ENCODE measurements at regions not wholly inside any gene's neighbourhood (a gene's known extent, or its start where the extent isn't known, plus 50 kb on each side); places are given as distances from the start of the nearest gene placed in this dataset.
"Not testable (repeated sequence)": the region's sequence is repeated elsewhere in the genome, so short reads cannot be mapped to it uniquely, and the experiment has no call there.

GRCh38 chr22:47406896-47407295 lies 644.4 kb downstream of the TBC1D22A start:
- Histone ChIP-seq H3K4me3 (ENCODE audit: low read depth in 1 of 5, low read length in 5 of 5) (no peak overlapping the region), H3K27me3 (ENCODE audit: control insufficient read depth in 5 of 5, insufficient read depth in 4 of 5, low read length in 5 of 5) (peaks cover 5 to 28% (median 17%) of the 10 kb centered on the region in 5 donors), H3K36me3 (ENCODE audit: control insufficient read depth in 5 of 5, insufficient read depth in 5 of 5, low read length in 5 of 5) (no peaks in the 10 kb centered on the region), H3K4me1 (ENCODE audit: control insufficient read depth in 5 of 5, insufficient read depth in 5 of 5, low read length in 5 of 5) (no peaks in the 10 kb centered on the region), H3K27ac (ENCODE audit: low read depth, low read length) (no peak overlapping the region), H3K9me3 (ENCODE audit: control insufficient read depth in 5 of 5, low read length in 5 of 5) (no peaks in the 10 kb centered on the region), H3K9ac (ENCODE audit: low read length in 5 of 5) (no peak overlapping the region)

- no peaks in the 10 kb centered on the region for H3K36me3 ChIP-seq (ENCODE audit: control insufficient read depth in 5 of 5, insufficient read depth in 5 of 5, low read length in 5 of 5)
- H3K27ac ChIP-seq (ENCODE audit: low read depth, low read length): no peak overlapping the region
- no peak overlapping the region for H3K9ac ChIP-seq (ENCODE audit: low read length in 5 of 5)
- no peaks in the 10 kb centered on the region for H3K4me1 ChIP-seq (ENCODE audit: control insufficient read depth in 5 of 5, insufficient read depth in 5 of 5, low read length in 5 of 5)
- H3K27me3 ChIP-seq (ENCODE audit: control insufficient read depth in 5 of 5, insufficient read depth in 4 of 5, low read length in 5 of 5): peaks cover 5 to 28% (median 17%) of the 10 kb centered on the region in 5 donors
- H3K9me3 ChIP-seq (ENCODE audit: control insufficient read depth in 5 of 5, low read length in 5 of 5): no peaks in the 10 kb centered on the region
- no peak overlapping the region for H3K4me3 ChIP-seq (ENCODE audit: low read depth in 1 of 5, low read length in 5 of 5)
Measured at GRCh38 chr22:47406180-47406834, 643.9 kb downstream of the TBC1D22A start.

GRCh38 chr22:47405222-47405621 lies 642.8 kb downstream of the TBC1D22A start:
- H3K9me3 ChIP-seq (ENCODE audit: control insufficient read depth in 5 of 5, low read length in 5 of 5); H3K36me3 ChIP-seq (ENCODE audit: control insufficient read depth in 5 of 5, insufficient read depth in 5 of 5, low read length in 5 of 5); H3K4me3 ChIP-seq (ENCODE audit: low read depth in 1 of 5, low read length in 5 of 5); H3K9ac ChIP-seq (ENCODE audit: low read length in 5 of 5); H3K27ac ChIP-seq (ENCODE audit: low read depth, low read length); H3K4me1 ChIP-seq (ENCODE audit: control insufficient read depth in 5 of 5, insufficient read depth in 5 of 5, low read length in 5 of 5): not testable (repeated sequence)
- H3K27me3 ChIP-seq (ENCODE audit: control insufficient read depth in 5 of 5, insufficient read depth in 4 of 5, low read length in 5 of 5): peaks cover 5 to 31% (median 15%) of the 10 kb centered on the region in 5 donors

GRCh38 chr22:47402876-47403525 lies 640.6 kb downstream of the TBC1D22A start:
- Histone ChIP-seq H3K36me3 (ENCODE audit: control insufficient read depth in 5 of 5, insufficient read depth in 5 of 5, low read length in 5 of 5) (no peaks in the 10 kb centered on the region), H3K4me3 (ENCODE audit: low read depth in 1 of 5, low read length in 5 of 5) (no peak overlapping the region), H3K27me3 (ENCODE audit: control insufficient read depth in 5 of 5, insufficient read depth in 4 of 5, low read length in 5 of 5) (peaks cover 0 to 27% (median 6%) of the 10 kb centered on the region in 5 donors), H3K27ac (ENCODE audit: low read depth, low read length) (no peak overlapping the region), H3K9ac (ENCODE audit: low read length in 5 of 5) (no peak overlapping the region), H3K4me1 (ENCODE audit: control insufficient read depth in 5 of 5, insufficient read depth in 5 of 5, low read length in 5 of 5) (no peaks in the 10 kb centered on the region), H3K9me3 (ENCODE audit: control insufficient read depth in 5 of 5, low read length in 5 of 5) (no peaks in the 10 kb centered on the region)

- Histone ChIP-seq H3K4me3 (ENCODE audit: low read depth in 1 of 5, low read length in 5 of 5) (no peak overlapping the region), H3K4me1 (ENCODE audit: control insufficient read depth in 5 of 5, insufficient read depth in 5 of 5, low read length in 5 of 5) (no peaks in the 10 kb centered on the region), H3K27me3 (ENCODE audit: control insufficient read depth in 5 of 5, insufficient read depth in 4 of 5, low read length in 5 of 5) (peaks cover 0 to 27% (median 6%) of the 10 kb centered on the region in 5 donors), H3K36me3 (ENCODE audit: control insufficient read depth in 5 of 5, insufficient read depth in 5 of 5, low read length in 5 of 5) (no peaks in the 10 kb centered on the region), H3K9ac (ENCODE audit: low read length in 5 of 5) (no peak overlapping the region), H3K9me3 (ENCODE audit: control insufficient read depth in 5 of 5, low read length in 5 of 5) (no peaks in the 10 kb centered on the region), H3K27ac (ENCODE audit: low read depth, low read length) (no peak overlapping the region)
Measured at GRCh38 chr22:47401976-47402770, 639.7 kb downstream of the TBC1D22A start.

GRCh38 chr22:47401592-47401898 lies 639.1 kb downstream of the TBC1D22A start:
- peaks cover 0 to 27% (median 6%) of the 10 kb centered on the region in 5 donors for H3K27me3 ChIP-seq (ENCODE audit: control insufficient read depth in 5 of 5, insufficient read depth in 4 of 5, low read length in 5 of 5)
- no peaks in the 10 kb centered on the region for H3K4me1 ChIP-seq (ENCODE audit: control insufficient read depth in 5 of 5, insufficient read depth in 5 of 5, low read length in 5 of 5)
- no peaks in the 10 kb centered on the region for H3K36me3 ChIP-seq (ENCODE audit: control insufficient read depth in 5 of 5, insufficient read depth in 5 of 5, low read length in 5 of 5)
- no peak overlapping the region for H3K27ac ChIP-seq (ENCODE audit: low read depth, low read length)
- H3K9me3 ChIP-seq (ENCODE audit: control insufficient read depth in 5 of 5, low read length in 5 of 5): no peaks in the 10 kb centered on the region
- no peak overlapping the region for H3K9ac ChIP-seq (ENCODE audit: low read length in 5 of 5)
- no peak overlapping the region for H3K4me3 ChIP-seq (ENCODE audit: low read depth in 1 of 5, low read length in 5 of 5)

GRCh38 chr22:47400701-47401591 lies 638.5 kb downstream of the TBC1D22A start:
- Histone ChIP-seq H3K9ac (ENCODE audit: low read length in 5 of 5) (no peak overlapping the region), H3K36me3 (ENCODE audit: control insufficient read depth in 5 of 5, insufficient read depth in 5 of 5, low read length in 5 of 5) (no peaks in the 10 kb centered on the region)

GRCh38 chr22:47400131-47400530 lies 637.7 kb downstream of the TBC1D22A start:
- H3K4me3 ChIP-seq (ENCODE audit: low read depth in 1 of 5, low read length in 5 of 5); H3K4me1 ChIP-seq (ENCODE audit: control insufficient read depth in 5 of 5, insufficient read depth in 5 of 5, low read length in 5 of 5); H3K27ac ChIP-seq (ENCODE audit: low read depth, low read length): not testable (repeated sequence)

More at GRCh38 chr22:47400701-47401591, 638.5 kb downstream of the TBC1D22A start:
- Histone ChIP-seq H3K4me3 (ENCODE audit: low read depth in 1 of 5, low read length in 5 of 5) (no peak overlapping the region), H3K27me3 (ENCODE audit: control insufficient read depth in 5 of 5, insufficient read depth in 4 of 5, low read length in 5 of 5) (peaks cover 0 to 27% (median 6%) of the 10 kb centered on the region in 5 donors), H3K4me1 (ENCODE audit: control insufficient read depth in 5 of 5, insufficient read depth in 5 of 5, low read length in 5 of 5) (no peaks in the 10 kb centered on the region), H3K27ac (ENCODE audit: low read depth, low read length) (no peak overlapping the region), H3K9me3 (ENCODE audit: control insufficient read depth in 5 of 5, low read length in 5 of 5) (no peaks in the 10 kb centered on the region)

GRCh38 chr22:47398921-47399790 lies 636.7 kb downstream of the TBC1D22A start:
- Histone ChIP-seq H3K4me1 (ENCODE audit: control insufficient read depth in 5 of 5, insufficient read depth in 5 of 5, low read length in 5 of 5) (peaks cover 0 to 6% (median 0%) of the 10 kb centered on the region in 5 donors), H3K27me3 (ENCODE audit: control insufficient read depth in 5 of 5, insufficient read depth in 4 of 5, low read length in 5 of 5) (peaks cover 0 to 22% (median 2%) of the 10 kb centered on the region in 5 donors), H3K27ac (ENCODE audit: low read depth, low read length) (no peak overlapping the region), H3K36me3 (ENCODE audit: control insufficient read depth in 5 of 5, insufficient read depth in 5 of 5, low read length in 5 of 5) (no peaks in the 10 kb centered on the region), H3K4me3 (ENCODE audit: low read depth in 1 of 5, low read length in 5 of 5) (no peak overlapping the region), H3K9me3 (ENCODE audit: control insufficient read depth in 5 of 5, low read length in 5 of 5) (no peaks in the 10 kb centered on the region), H3K9ac (ENCODE audit: low read length in 5 of 5) (no peak overlapping the region)

More at GRCh38 chr22:47400131-47400530, 637.7 kb downstream of the TBC1D22A start:
- H3K9me3 ChIP-seq (ENCODE audit: control insufficient read depth in 5 of 5, low read length in 5 of 5); H3K9ac ChIP-seq (ENCODE audit: low read length in 5 of 5); H3K36me3 ChIP-seq (ENCODE audit: control insufficient read depth in 5 of 5, insufficient read depth in 5 of 5, low read length in 5 of 5): not testable (repeated sequence)
- H3K27me3 ChIP-seq (ENCODE audit: control insufficient read depth in 5 of 5, insufficient read depth in 4 of 5, low read length in 5 of 5): peaks cover 0 to 27% (median 6%) of the 10 kb centered on the region in 5 donors
